AML-193 (cell line): ENCODE measurements at regions not wholly inside any gene's neighbourhood (a gene's known extent, or its start where the extent isn't known, plus 50 kb on each side); places are given as distances from the start of the nearest gene placed in this dataset.
"Not testable (repeated sequence)": the region's sequence is repeated elsewhere in the genome, so short reads cannot be mapped to it uniquely, and the experiment has no call there.

Experiments used
- DNase-seq, 2 experiments: peaks; one replicate each; lab custom pipeline; 2025; lab: John Stamatoyannopoulos, UW

GRCh38 chr4:28811025-28811424 is 1909.1 kb upstream of the PCDH7 start:
- no peak for DNase-seq

- DNase-seq: no peak
These were observed 1898.0 kb upstream of the PCDH7 start for GRCh38 chr4:28822163-28822562.

GRCh38 chr4:28827866-28828265 is 1892.3 kb upstream of the PCDH7 start:
- DNase-seq: no peak

GRCh38 chr4:28831867-28832266 is 1888.3 kb upstream of the PCDH7 start:
- DNase-seq: no peak

- no peak for DNase-seq
These were observed 1887.7 kb upstream of the PCDH7 start for GRCh38 chr4:28832444-28832843.

- no peak for DNase-seq
These were observed 1886.0 kb upstream of the PCDH7 start for GRCh38 chr4:28834120-28834519.

- no peak for DNase-seq
These were observed 1884.7 kb upstream of the PCDH7 start for GRCh38 chr4:28835501-28835900.

GRCh38 chr4:28842271-28842670 is 1877.9 kb upstream of the PCDH7 start:
- no peak for DNase-seq

GRCh38 chr4:28845158-28845557 is 1875.0 kb upstream of the PCDH7 start:
- no peak for DNase-seq

GRCh38 chr4:28857028-28857427 is 1863.1 kb upstream of the PCDH7 start:
- DNase-seq: not testable (repeated sequence)

GRCh38 chr4:28868841-28869240 is 1851.3 kb upstream of the PCDH7 start:
- no peak for DNase-seq

GRCh38 chr4:28879178-28879577 is 1841.0 kb upstream of the PCDH7 start:
- no peak for DNase-seq

GRCh38 chr4:28879900-28880299 is 1840.3 kb upstream of the PCDH7 start:
- DNase-seq: no peak

- DNase-seq: no peak
These were observed 1837.0 kb upstream of the PCDH7 start for GRCh38 chr4:28883211-28883610.

GRCh38 chr4:28886934-28887333 is 1833.2 kb upstream of the PCDH7 start:
- DNase-seq: no peak

- no peak for DNase-seq
These were observed 1829.0 kb upstream of the PCDH7 start for GRCh38 chr4:28890949-28891775.

GRCh38 chr4:28913466-28913865 is 1806.7 kb upstream of the PCDH7 start:
- DNase-seq: no peak

- DNase-seq: no peak
These were observed 1803.6 kb upstream of the PCDH7 start for GRCh38 chr4:28916585-28916984.

- no peak for DNase-seq
These were observed 1801.3 kb upstream of the PCDH7 start for GRCh38 chr4:28918871-28919270.

- no peak for DNase-seq
These were observed 1798.3 kb upstream of the PCDH7 start for GRCh38 chr4:28921886-28922285.

- DNase-seq: no peak
These were observed 1794.0 kb upstream of the PCDH7 start for GRCh38 chr4:28926156-28926555.

GRCh38 chr4:28942631-28943030 is 1777.5 kb upstream of the PCDH7 start:
- DNase-seq: no peak

- no peak for DNase-seq
These were observed 1772.8 kb upstream of the PCDH7 start for GRCh38 chr4:28947374-28947773.

GRCh38 chr4:28948501-28948900 is 1771.7 kb upstream of the PCDH7 start:
- DNase-seq: no peak
